COLO668 (cell line): ENCODE measurements at regions not wholly inside any gene's neighbourhood (a gene's known extent, or its start where the extent isn't known, plus 50 kb on each side); places are given as distances from the start of the nearest gene placed in this dataset.

ENCODE experiments used
- DNase-seq: peaks from one replicate; lab custom pipeline; 2025; ENCODE audit not compliant: unreplicated experiment; lab: John Stamatoyannopoulos, UW

GRCh38 chr20:11838076-11838636 lies 79.5 kb upstream of the BTBD3 start:
- DNase-seq: no peak

GRCh38 chr20:11841972-11842461 lies 75.7 kb upstream of the BTBD3 start:
- no peak for DNase-seq

- DNase-seq: no peak
Observed at GRCh38 chr20:11843289-11843688, 74.4 kb upstream of the BTBD3 start.

GRCh38 chr20:11844691-11845090 lies 73.0 kb upstream of the BTBD3 start:
- DNase-seq: no peak

- no peak for DNase-seq
Observed at GRCh38 chr20:11845340-11845739, 72.4 kb upstream of the BTBD3 start.

DNA sequence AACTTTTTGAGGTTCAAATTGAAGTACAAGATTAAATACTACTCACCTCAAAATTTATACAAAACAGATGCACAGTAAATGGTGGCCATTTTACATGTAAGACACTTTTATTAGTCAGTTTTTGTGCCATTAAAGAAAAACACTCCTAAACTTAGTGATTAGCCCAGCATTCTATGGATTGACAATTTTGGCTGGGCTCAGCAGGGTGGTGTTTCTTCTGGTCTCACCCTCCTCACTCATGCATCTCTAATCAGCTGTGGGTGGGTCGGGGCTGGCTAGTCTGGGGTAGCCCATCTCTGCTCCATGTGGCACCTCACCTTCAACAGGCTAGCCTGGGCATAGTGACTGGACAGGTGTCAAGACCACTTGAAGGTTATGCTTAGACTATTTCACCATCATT lies 71.6 kb upstream of the BTBD3 start:
- DNase-seq: no peak

DNA sequence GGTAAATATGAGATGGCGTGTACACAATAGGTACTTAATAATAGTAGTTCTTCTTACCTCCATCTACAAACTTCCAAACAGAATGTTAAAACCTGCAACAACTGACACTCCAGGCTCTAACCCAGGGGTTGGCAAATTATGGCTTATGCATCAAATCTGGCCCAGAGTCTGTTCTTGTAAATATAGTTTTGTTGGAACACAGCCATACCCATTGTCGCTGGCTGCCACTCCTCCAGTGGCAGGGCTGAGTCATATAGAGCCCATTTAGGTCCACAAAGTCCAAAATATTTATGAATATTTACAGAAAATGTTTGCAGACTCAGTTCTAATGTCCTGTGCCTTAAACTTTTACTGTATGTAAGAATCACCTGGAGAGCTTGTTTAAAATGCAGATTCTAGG lies 69.9 kb upstream of the BTBD3 start:
- no peak for DNase-seq

- no peak for DNase-seq
Observed at GRCh38 chr20:11849270-11849915, 68.3 kb upstream of the BTBD3 start.

- DNase-seq: no peak
Observed at GRCh38 chr20:11849976-11850670, 67.6 kb upstream of the BTBD3 start.

- no peak for DNase-seq
Observed at GRCh38 chr20:11850901-11851300, 66.8 kb upstream of the BTBD3 start.

DNA sequence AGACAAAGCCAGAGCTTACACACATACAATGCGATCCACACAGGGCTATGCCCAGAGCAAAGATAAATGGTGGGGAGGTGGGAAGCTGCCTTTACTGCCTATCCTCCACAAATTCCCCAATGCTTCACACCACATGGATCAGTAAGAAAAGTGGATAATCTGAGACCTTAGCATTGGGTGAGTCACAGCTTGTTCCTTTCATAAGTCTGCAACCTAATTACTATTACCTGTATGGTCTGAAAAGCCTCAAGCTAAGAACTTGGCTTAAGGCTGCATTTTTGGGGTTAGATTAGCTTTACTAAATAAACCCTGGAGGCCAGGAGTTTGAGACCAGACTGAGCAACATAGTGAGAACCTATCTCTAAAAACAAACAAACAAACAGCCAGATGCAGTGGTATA lies 66.0 kb upstream of the BTBD3 start:
- DNase-seq: no peak

- DNase-seq: no peak
Observed at GRCh38 chr20:11852189-11852588, 65.5 kb upstream of the BTBD3 start.

DNA sequence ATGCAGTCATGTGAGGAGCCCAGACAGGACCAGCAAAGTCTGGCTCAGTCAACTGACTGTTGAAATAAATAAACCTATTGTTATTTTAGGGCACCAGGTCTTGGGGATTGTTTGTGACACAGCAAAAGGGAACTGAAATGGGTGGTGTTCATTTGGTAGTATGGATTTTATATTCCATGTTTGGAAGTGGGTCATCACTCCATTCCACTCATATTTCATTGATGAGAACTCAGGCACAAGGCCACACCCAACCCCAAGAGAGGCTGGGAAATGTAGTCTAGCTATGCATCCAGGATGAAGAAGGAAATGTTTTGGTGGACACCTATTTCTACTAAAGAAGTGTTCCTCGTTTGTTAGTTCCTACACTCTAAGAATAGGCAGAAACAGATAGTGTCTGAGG lies 64.9 kb upstream of the BTBD3 start:
- no peak for DNase-seq

DNA sequence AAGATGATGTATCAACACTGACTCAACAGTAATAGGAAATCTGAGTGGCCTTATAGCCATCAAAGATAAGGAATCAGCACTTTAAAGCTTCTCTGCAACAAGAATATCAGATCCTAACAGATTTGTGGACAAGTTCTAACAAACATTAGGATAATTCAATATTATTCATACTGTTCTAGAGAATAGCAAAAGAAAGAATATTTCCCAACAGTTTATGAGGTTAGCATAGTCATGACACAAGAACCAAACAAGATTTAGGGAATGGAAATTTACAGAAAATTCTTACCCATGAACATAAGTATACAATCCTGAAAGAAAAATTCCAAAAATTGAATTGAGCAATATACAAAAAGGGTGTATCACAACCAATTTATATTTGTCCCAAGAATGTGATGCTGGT lies 64.3 kb upstream of the BTBD3 start:
- no peak for DNase-seq

DNA sequence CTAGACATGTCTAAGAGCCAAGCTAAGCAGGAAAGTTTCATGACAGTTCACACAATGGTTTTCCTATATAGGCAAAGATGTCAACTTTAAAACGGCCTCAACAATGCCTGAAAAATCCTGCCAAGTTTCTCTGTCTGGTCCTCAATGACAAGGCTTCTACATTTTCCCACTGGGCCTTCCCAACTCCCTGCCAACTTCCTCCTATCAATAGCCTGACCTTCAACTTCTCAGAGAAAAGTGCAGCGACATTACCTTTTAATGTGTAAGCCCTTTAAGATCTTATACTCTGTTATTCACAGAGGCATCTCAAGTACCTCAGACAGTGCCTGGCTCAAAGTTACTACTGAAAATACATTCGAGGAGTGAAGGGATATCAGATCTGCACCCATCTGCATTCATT lies 56.2 kb upstream of the BTBD3 start:
- DNase-seq: no peak

DNA sequence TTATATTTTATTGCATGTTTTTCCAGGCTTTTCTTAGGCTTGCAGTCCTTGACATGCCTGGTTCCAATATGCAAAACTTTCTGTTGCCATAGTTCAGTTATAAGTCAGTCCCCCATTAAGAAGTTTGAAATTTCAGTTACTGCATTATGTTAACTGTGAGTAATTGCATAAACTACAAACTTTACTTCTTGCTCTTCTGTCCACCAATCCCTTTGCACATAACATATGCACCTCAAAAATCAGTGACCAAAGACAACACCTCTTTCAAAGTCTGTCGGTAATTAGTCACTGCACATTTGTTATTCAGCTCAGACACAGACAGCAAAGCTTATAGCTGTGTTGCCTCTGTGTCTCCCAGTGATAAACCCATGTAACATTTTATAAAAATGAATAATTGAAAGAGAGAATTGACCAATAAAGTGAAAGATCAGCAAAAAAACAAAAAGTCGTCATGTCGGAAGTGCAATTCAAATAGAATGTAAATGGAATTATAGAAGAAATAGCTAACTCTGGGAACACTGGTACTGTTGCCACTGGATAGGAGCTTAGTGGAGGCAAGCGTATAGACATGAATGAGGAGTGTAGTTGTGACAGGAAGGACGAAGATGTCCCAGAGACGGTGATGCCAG lies 50.3 kb upstream of the BTBD3 start:
- no peak for DNase-seq
